ENCODE measurements at regions not wholly inside any gene's neighbourhood (a gene's known extent, or its start where the extent isn't known, plus 50 kb on each side); places are given as distances from the start of the nearest gene placed in this dataset.
A peak's percentile ranks its signal among the peaks of the same experiment; 100 is the strongest.

- H3K4me3 Mint-ChIP-seq, result no peak overlapping the region
- DNase-seq, result no peak
- no peaks in the 10 kb centered on the region for H3K4me1 Mint-ChIP-seq (ENCODE audit: low read depth)
- peaks cover 3% of the 10 kb centered on the region for H3K9me3 Mint-ChIP-seq
- CTCF ChIA-PET, result no interaction called here
- H3K36me3 Mint-ChIP-seq (ENCODE audit: low read depth), result no peaks in the 10 kb centered on the region
- ATAC-seq, result no peak
- POLR2A ChIA-PET, result no interaction called here
- H3K27ac Mint-ChIP-seq, result no peak overlapping the region
- no peaks in the 10 kb centered on the region for H3K27me3 Mint-ChIP-seq
- intact Hi-C loops (cut with micrococcal nuclease), result no loop called here
- TF ChIP-seq CTCF (IDR thresholded peaks at IDR 0.05), result no peak
Observed at GRCh38 chr5:4013106-4013898, 417.7 kb downstream of the IRX1 start.

- Mint-ChIP-seq H3K27ac (no peak overlapping the region), H3K27me3 (no peaks in the 10 kb centered on the region), H3K36me3 (ENCODE audit: low read depth) (no peaks in the 10 kb centered on the region), H3K9me3 (peaks cover 3% of the 10 kb centered on the region), H3K4me1 (ENCODE audit: low read depth) (no peaks in the 10 kb centered on the region), H3K4me3 (no peak overlapping the region)
- ATAC-seq (no peak), DNase-seq (no peak)
- intact Hi-C loops (cut with micrococcal nuclease), result no loop called here
- ChIA-PET CTCF (no interaction called here), POLR2A (no interaction called here)
- no peak for TF ChIP-seq CTCF (IDR thresholded peaks at IDR 0.05)
Observed at GRCh38 chr5:4015709-4016108, 420.1 kb downstream of the IRX1 start.

GRCh38 chr5:4017076-4017803, 421.6 kb downstream of the IRX1 start:
- CTCF ChIA-PET, result no interaction called here
- no peak for TF ChIP-seq CTCF (IDR thresholded peaks at IDR 0.05)
- H3K4me3 Mint-ChIP-seq, result no peak overlapping the region
- H3K4me1 Mint-ChIP-seq (ENCODE audit: low read depth), result no peaks in the 10 kb centered on the region
- no peak overlapping the region for H3K27ac Mint-ChIP-seq
- no peaks in the 10 kb centered on the region for H3K36me3 Mint-ChIP-seq (ENCODE audit: low read depth)
- H3K9me3 Mint-ChIP-seq, result peaks cover 3% of the 10 kb centered on the region
- intact Hi-C loops (cut with micrococcal nuclease), result no loop called here
- no peaks in the 10 kb centered on the region for H3K27me3 Mint-ChIP-seq
- POLR2A ChIA-PET, result no interaction called here
- DNase-seq (peak; percentile 5), ATAC-seq (no peak)

GRCh38 chr5:4018007-4018406, 422.4 kb downstream of the IRX1 start:
- Mint-ChIP-seq H3K9me3 (peaks cover 3% of the 10 kb centered on the region), H3K27me3 (no peaks in the 10 kb centered on the region), H3K4me3 (no peak overlapping the region), H3K36me3 (ENCODE audit: low read depth) (no peaks in the 10 kb centered on the region), H3K27ac (no peak overlapping the region), H3K4me1 (ENCODE audit: low read depth) (no peaks in the 10 kb centered on the region)
- TF ChIP-seq CTCF (IDR thresholded peaks at IDR 0.05), result no peak
- ATAC-seq, result no peak
- ChIA-PET CTCF (no interaction called here), POLR2A (interaction anchor here (0.7 kb wide), 1 partner anchor 393 kb away, joined by 3 read pairs; no protein-coding TSS in a partner anchor)
- no peak for DNase-seq
- intact Hi-C loops (cut with micrococcal nuclease), result no loop called here
